ENCODE measurements at regions not wholly inside any gene's neighbourhood (a gene's known extent, or its start where the extent isn't known, plus 50 kb on each side); places are given as distances from the start of the nearest gene placed in this dataset.

DNA sequence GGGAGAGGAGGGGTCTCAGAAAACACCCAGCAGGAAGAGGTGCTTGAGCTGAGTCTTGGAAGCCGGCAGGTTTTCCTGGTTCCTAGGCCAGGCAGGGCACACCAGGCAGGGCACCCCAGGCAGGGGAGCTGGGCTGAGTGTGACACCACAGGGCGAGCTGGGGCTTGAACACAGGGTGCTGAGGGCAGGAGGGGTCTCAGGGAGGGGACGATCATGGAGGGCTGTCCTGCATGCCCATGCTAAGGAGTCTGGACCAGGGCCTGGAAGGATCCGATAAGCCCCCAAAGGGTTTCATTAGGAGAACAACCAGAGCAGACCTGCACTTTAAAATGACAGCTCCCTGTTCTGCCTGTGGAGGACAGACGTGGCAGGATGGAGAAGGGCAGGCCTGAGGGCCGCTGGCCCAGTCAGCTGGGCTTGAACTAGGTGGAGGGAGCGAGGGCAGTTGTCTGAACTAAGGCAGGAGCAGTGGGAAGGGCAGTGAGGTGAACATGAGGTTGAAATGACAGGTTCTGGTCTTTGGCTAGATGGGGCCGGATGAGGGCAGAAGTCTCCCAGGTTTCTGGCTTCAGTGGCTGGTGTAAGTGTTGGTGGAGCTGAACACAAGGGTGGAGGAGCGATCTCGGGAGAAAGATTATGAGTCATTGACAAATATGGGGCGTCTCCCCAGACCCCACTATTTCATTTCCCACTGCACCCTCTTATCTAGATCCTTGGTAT is 171.0 kb upstream of the PZP start:
- Histone ChIP-seq H4K8ac (replicated peaks; ENCODE audit: insufficient read length, low read depth, low read length) (no peak overlapping the region), H3K4ac (ENCODE audit: low read depth, low read length) (no peak overlapping the region), H3K27me3 (ENCODE audit: insufficient read depth, low read length) (no peaks in the 10 kb centered on the region), H2AK5ac (ENCODE audit: insufficient read length, low read length) (no peak overlapping the region), H2AFZ (ENCODE audit: low read length) (no peak overlapping the region), H3K4me1 (ENCODE audit: insufficient read depth, low read length) (no peaks in the 10 kb centered on the region), H3K79me2 (ENCODE audit: insufficient read depth, low read length) (no peaks in the 10 kb centered on the region), H2BK12ac (ENCODE audit: insufficient read length, low read depth, low read length) (no peak overlapping the region), H2BK20ac (ENCODE audit: low read depth, low read length, poor library complexity, severe bottlenecking) (no peak overlapping the region), H4K91ac (ENCODE audit: insufficient read length, low read depth, low read length) (no peak overlapping the region), H3K23me2 (ENCODE audit: insufficient read length, low read depth, low read length, poor library complexity, severe bottlenecking) (no peaks in the 10 kb centered on the region), H3K56ac (ENCODE audit: insufficient read length, low read depth, low read length) (no peak overlapping the region), H3K9ac (ENCODE audit: extremely low read depth, insufficient read length, low read length) (no peak overlapping the region), H2BK120ac (ENCODE audit: low read depth, low read length, poor library complexity, severe bottlenecking) (no peak overlapping the region), H2BK5ac (ENCODE audit: insufficient read length, low read length) (no peak overlapping the region), H3K14ac (ENCODE audit: insufficient read depth, low read length) (no peak overlapping the region), H4K5ac (ENCODE audit: insufficient read length, low read depth, low read length) (no peak overlapping the region), H3T11ph (ENCODE audit: low read length) (no peak overlapping the region), H3K23ac (ENCODE audit: insufficient read length, low read depth, low read length) (no peak overlapping the region), H3K4me2 (ENCODE audit: insufficient read depth, insufficient read length, low read length) (no peak overlapping the region), H3K79me1 (ENCODE audit: insufficient read depth, low read depth, low read length, poor library complexity, severe bottlenecking) (no peaks in the 10 kb centered on the region), H4K20me1 (ENCODE audit: control insufficient read depth, insufficient read depth, insufficient read length) (peaks cover 3% of the 10 kb centered on the region), H3K9me3 (ENCODE audit: control insufficient read depth, low read depth, low read length) (no peaks in the 10 kb centered on the region), H3K27ac (ENCODE audit: insufficient read length, low read depth, low read length) (no peak overlapping the region), H2BK15ac (ENCODE audit: low read depth, low read length) (no peak overlapping the region), H3K18ac (ENCODE audit: insufficient read length, low read depth, low read length) (no peak overlapping the region)
- H3K4me1 Mint-ChIP-seq: peaks cover 0 to 7% of the 10 kb centered on the region in 2 experiments; a peak in 3 of 4 replicates
- H3K9me3 Mint-ChIP-seq: no peaks in the 10 kb centered on the region
- no peak overlapping the region for H3K4me3 Mint-ChIP-seq
- no peaks in the 10 kb centered on the region for H3K36me3 Mint-ChIP-seq (ENCODE audit: insufficient read depth in 1 of 3, low read depth in 3 of 3)
- no peaks in the 10 kb centered on the region; the same call in none of the 2 replicates for H3K27me3 Mint-ChIP-seq (ENCODE audit: low read depth)
- H3K27ac Mint-ChIP-seq: no peak overlapping the region; a peak in 2 of 7 replicates
- no CpG with 5 or more reads among the region's 11 CpGs for WGBS (ENCODE audit: extremely low coverage, insufficient read length, low lambda C conversion rate)
- DNase-seq: no peak
- TF ChIP-seq CTCF (conservative IDR thresholded peaks at IDR 0.05): no peak

Data from H9 (cell line).